ENCODE measurements at regions not wholly inside any gene's neighbourhood (a gene's known extent, or its start where the extent isn't known, plus 50 kb on each side); places are given as distances from the start of the nearest gene placed in this dataset.

DNA sequence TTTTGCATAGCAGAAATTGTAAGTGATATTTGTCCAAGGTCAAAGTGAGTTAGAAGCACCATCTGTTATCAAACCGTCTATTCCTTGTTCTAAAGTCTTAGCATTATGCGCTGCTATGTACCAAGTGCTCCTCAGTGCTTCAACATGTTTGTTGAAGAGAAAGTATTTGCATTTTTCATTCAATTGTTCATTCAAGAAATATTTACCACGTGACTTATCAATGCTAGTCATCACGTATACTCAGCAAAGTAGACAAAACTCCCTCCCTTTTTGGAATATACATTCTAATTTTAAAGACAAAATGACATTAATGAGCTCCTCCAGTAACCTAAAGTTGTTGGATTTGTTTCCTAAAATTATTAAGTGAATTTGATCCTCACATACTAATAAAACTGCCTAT lies 388.0 kb upstream of the CDH8 start:
- no peaks in the 10 kb centered on the region for H3K36me3 Mint-ChIP-seq

GRCh38 chr16:62408760-62409159 lies 372.5 kb upstream of the CDH8 start:
- H3K9me3 Mint-ChIP-seq = no peaks in the 10 kb centered on the region
- no peak overlapping the region for H3K4me3 Mint-ChIP-seq
- TF ChIP-seq, protein P1, sequence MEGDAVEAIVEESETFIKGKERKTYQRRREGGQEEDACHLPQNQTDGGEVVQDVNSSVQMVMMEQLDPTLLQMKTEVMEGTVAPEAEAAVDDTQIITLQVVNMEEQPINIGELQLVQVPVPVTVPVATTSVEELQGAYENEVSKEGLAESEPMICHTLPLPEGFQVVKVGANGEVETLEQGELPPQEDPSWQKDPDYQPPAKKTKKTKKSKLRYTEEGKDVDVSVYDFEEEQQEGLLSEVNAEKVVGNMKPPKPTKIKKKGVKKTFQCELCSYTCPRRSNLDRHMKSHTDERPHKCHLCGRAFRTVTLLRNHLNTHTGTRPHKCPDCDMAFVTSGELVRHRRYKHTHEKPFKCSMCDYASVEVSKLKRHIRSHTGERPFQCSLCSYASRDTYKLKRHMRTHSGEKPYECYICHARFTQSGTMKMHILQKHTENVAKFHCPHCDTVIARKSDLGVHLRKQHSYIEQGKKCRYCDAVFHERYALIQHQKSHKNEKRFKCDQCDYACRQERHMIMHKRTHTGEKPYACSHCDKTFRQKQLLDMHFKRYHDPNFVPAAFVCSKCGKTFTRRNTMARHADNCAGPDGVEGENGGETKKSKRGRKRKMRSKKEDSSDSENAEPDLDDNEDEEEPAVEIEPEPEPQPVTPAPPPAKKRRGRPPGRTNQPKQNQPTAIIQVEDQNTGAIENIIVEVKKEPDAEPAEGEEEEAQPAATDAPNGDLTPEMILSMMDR (IDR thresholded peaks at IDR 0.05; ENCODE audit: unreplicated experiment) = no peak
- H3K36me3 Mint-ChIP-seq = no peaks in the 10 kb centered on the region
- H3K27me3 Mint-ChIP-seq (ENCODE audit: low read depth) = no peaks in the 10 kb centered on the region
- no peak overlapping the region for H3K27ac Mint-ChIP-seq
- no peaks in the 10 kb centered on the region for H3K4me1 Mint-ChIP-seq
- no peak for DNase-seq (ENCODE audit: low spot score in 2 of 2, unreplicated experiment in 2 of 2)

More for the DNA sequence above, 388.0 kb upstream of the CDH8 start:
- H3K9me3 Mint-ChIP-seq = no peaks in the 10 kb centered on the region
- H3K27ac Mint-ChIP-seq = no peak overlapping the region
- TF ChIP-seq, protein P1 (IDR thresholded peaks at IDR 0.05; ENCODE audit: unreplicated experiment) = no peak
- H3K27me3 Mint-ChIP-seq (ENCODE audit: low read depth) = no peaks in the 10 kb centered on the region
- no peaks in the 10 kb centered on the region for H3K4me1 Mint-ChIP-seq
- DNase-seq (ENCODE audit: low spot score in 2 of 2, unreplicated experiment in 2 of 2) = no peak
- no peak overlapping the region for H3K4me3 Mint-ChIP-seq

- Mint-ChIP-seq H3K4me1 (no peaks in the 10 kb centered on the region), H3K27me3 (ENCODE audit: low read depth) (no peaks in the 10 kb centered on the region)
These were observed 370.1 kb upstream of the CDH8 start for GRCh38 chr16:62406387-62406786.

DNA sequence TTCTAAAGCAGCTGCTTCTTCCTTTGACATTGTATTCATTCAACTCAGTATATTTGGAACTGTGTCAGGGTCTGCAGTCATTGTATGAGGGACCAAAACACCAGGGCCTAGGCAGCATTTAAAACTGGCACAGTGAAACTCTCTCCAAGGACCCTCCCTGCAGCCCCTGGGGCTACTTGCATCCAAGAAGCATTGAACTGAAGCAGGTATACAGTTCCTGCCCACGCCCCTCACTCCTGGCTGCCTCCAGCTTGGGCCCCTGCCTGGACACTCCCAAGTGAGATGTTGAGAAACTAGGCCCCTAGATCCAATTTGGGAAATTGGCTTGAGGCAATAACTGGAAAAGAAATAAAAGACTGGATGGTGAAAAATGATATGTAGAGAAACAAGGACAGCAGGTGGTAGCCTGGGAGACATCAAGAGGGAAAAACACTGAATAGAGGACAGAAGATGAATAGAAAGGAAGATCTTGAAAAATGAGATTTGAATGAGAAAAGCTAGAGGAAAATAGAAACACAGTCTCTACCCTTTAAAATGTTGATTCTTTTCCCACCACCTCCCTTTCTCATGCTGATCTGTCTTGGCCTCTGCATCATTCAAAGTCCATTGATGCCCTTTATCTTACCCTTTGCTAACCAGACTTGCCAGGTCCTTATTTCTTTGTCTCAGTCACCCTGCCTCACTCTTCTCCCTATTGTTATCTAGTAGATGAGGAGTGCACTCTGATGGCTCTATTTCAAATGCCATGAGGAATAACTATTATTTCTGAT lies 368.8 kb upstream of the CDH8 start:
- H3K36me3 Mint-ChIP-seq = no peaks in the 10 kb centered on the region
- no peak overlapping the region for H3K27ac Mint-ChIP-seq
- H3K27me3 Mint-ChIP-seq (ENCODE audit: low read depth) = no peaks in the 10 kb centered on the region
- TF ChIP-seq, protein P1 (IDR thresholded peaks at IDR 0.05; ENCODE audit: unreplicated experiment) = no peak
- H3K4me3 Mint-ChIP-seq = no peak overlapping the region
- no peaks in the 10 kb centered on the region for H3K4me1 Mint-ChIP-seq
- H3K9me3 Mint-ChIP-seq = peaks cover 4% of the 10 kb centered on the region
- no peak for DNase-seq (ENCODE audit: low spot score in 2 of 2, unreplicated experiment in 2 of 2)

More at GRCh38 chr16:62406387-62406786, 370.1 kb upstream of the CDH8 start:
- Mint-ChIP-seq H3K36me3 (no peaks in the 10 kb centered on the region), H3K9me3 (no peaks in the 10 kb centered on the region), H3K27ac (no peak overlapping the region), H3K4me3 (no peak overlapping the region)
- DNase-seq (ENCODE audit: low spot score in 2 of 2, unreplicated experiment in 2 of 2) = no peak
- TF ChIP-seq, protein P1 (IDR thresholded peaks at IDR 0.05; ENCODE audit: unreplicated experiment) = no peak

GRCh38 chr16:62392698-62393097 lies 356.5 kb upstream of the CDH8 start:
- Mint-ChIP-seq H3K4me1 (no peaks in the 10 kb centered on the region), H3K36me3 (no peaks in the 10 kb centered on the region), H3K27me3 (ENCODE audit: low read depth) (peaks cover 14% of the 10 kb centered on the region), H3K27ac (no peak overlapping the region), H3K4me3 (no peak overlapping the region), H3K9me3 (no peaks in the 10 kb centered on the region)
- DNase-seq (ENCODE audit: low spot score in 2 of 2, unreplicated experiment in 2 of 2) = no peak
- TF ChIP-seq, protein P1 (IDR thresholded peaks at IDR 0.05; ENCODE audit: unreplicated experiment) = no peak

All from mesothelial cell of epicardium (in vitro differentiated cells).